HG03521 (cell line): ENCODE measurements at regions not wholly inside any gene's neighbourhood (a gene's known extent, or its start where the extent isn't known, plus 50 kb on each side); places are given as distances from the start of the nearest gene placed in this dataset.

Source experiments
- ATAC-seq: cut with Tn5 transposase; IDR thresholded peaks from one replicate; pipeline ENCODE4 v1.9.1; 2021; ENCODE audit warnings: mild to moderate bottlenecking, moderate library complexity; ENCODE audit not compliant: unreplicated experiment

- ATAC-seq, result peak; percentile 48
These were observed 184.3 kb upstream of the CTBP2 start for GRCh38 chr10:125344573-125345171.

GRCh38 chr10:125343983-125344382 lies 183.6 kb upstream of the CTBP2 start:
- ATAC-seq, result no peak

GRCh38 chr10:125343118-125343925 lies 183.0 kb upstream of the CTBP2 start:
- ATAC-seq, result no peak

GRCh38 chr10:125341611-125342010 lies 181.2 kb upstream of the CTBP2 start:
- no peak for ATAC-seq

GRCh38 chr10:125340903-125341302 lies 180.5 kb upstream of the CTBP2 start:
- ATAC-seq, result no peak

GRCh38 chr10:125337510-125337909 lies 177.1 kb upstream of the CTBP2 start:
- no peak for ATAC-seq

GRCh38 chr10:125334545-125334944 lies 174.2 kb upstream of the CTBP2 start:
- no peak for ATAC-seq

- ATAC-seq, result no peak
These were observed 173.4 kb upstream of the CTBP2 start for GRCh38 chr10:125333769-125334168.

- no peak for ATAC-seq
These were observed 172.8 kb upstream of the CTBP2 start for GRCh38 chr10:125333209-125333591.

- ATAC-seq, result no peak
These were observed 172.3 kb upstream of the CTBP2 start for GRCh38 chr10:125332548-125333208.

- ATAC-seq, result no peak
These were observed 170.7 kb upstream of the CTBP2 start for GRCh38 chr10:125331056-125331455.

- ATAC-seq, result no peak
These were observed 168.7 kb upstream of the CTBP2 start for GRCh38 chr10:125329056-125329455.

GRCh38 chr10:125325326-125325725 lies 165.0 kb upstream of the CTBP2 start:
- ATAC-seq, result no peak

- ATAC-seq, result no peak
These were observed 156.1 kb upstream of the CTBP2 start for GRCh38 chr10:125316436-125316835.

GRCh38 chr10:125300937-125301336 lies 140.6 kb upstream of the CTBP2 start:
- ATAC-seq, result no peak

GRCh38 chr10:125299461-125299860 lies 139.1 kb upstream of the CTBP2 start:
- no peak for ATAC-seq

- no peak for ATAC-seq
These were observed 136.2 kb upstream of the CTBP2 start for GRCh38 chr10:125296598-125296997.

GRCh38 chr10:125294109-125294508 lies 133.7 kb upstream of the CTBP2 start:
- ATAC-seq, result no peak

GRCh38 chr10:125291836-125292235 lies 131.5 kb upstream of the CTBP2 start:
- no peak for ATAC-seq

GRCh38 chr10:125289461-125289860 lies 129.1 kb upstream of the CTBP2 start:
- no peak for ATAC-seq

GRCh38 chr10:125284875-125285597 lies 124.7 kb upstream of the CTBP2 start:
- no peak for ATAC-seq
